HepG2 (cell line): ENCODE measurements at regions not wholly inside any gene's neighbourhood (a gene's known extent, or its start where the extent isn't known, plus 50 kb on each side); places are given as distances from the start of the nearest gene placed in this dataset.

Experiments used
- ATAC-seq: fragments of 200-7000 bp; cut with Tn5 transposase; 3 replicates; pipeline ENCODE4 v1.9.1; 2020; ENCODE audit warnings: mild to moderate bottlenecking, moderate library complexity
- BruUV-seq: library from RNA; stranded (reverse); fragments of 400-500 nt; replicated peaks from 2 replicates; lab custom pipeline; 2021; lab: Mats Ljungman, UMichigan
- CTCF ChIA-PET: fragments of 300-600 bp; formaldehyde crosslinking; extraction: SDS; loops from one replicate; lab custom pipeline; 2021; ENCODE audit warnings: low total read pairs, inconsistent platforms, low intra/inter-chr PET ratio; lab: Yijun Ruan, JAX
- POLR2A ChIA-PET: fragments of 350-600 bp; sonication (Branson Sonifier 250); formaldehyde crosslinking; loops from one replicate; lab custom pipeline; 2020; ENCODE audit warnings: antibody characterized with exemption, inconsistent platforms; lab: Yijun Ruan, JAX
- DNase-seq: peaks from one replicate; pipeline ENCODE4 v3.0.0-alpha.2; 2015; ENCODE audit warnings: low spot score
- FAIRE-seq: peaks from 3 replicates; lab custom pipeline; 2011; peaks lifted over from hg19 to GRCh38; lab: Jason Lieb, UNC
- H2AFZ ChIP-seq: one replicate; pipeline ENCODE4 v1.6.1; 2011; ENCODE audit warnings: low read length, inconsistent platforms
- H3K27ac ChIP-seq: fragments of 300-600 bp; 3 replicates; pipeline ENCODE4 v1.8.0; 2011; ENCODE audit warnings: mixed run types, mild to moderate bottlenecking, mixed read lengths, low read length, inconsistent platforms; ENCODE audit not compliant: insufficient read depth; ENCODE audit errors: extremely low read length
- H3K27me3 ChIP-seq, 2 experiments: fragments of 200-600 bp in 1 of 2; 2 replicates in 1 of 2; 3 replicates in 1 of 2; pipeline versions ENCODE4 v1.6.0 to v1.8.0; 2011; ENCODE audit warnings: low read length in 2 of 2, mild to moderate bottlenecking in 2 of 2, moderate library complexity in 2 of 2, inconsistent platforms in 1 of 2; ENCODE audit not compliant: insufficient read depth in 2 of 2, control insufficient read depth in 1 of 2
- H3K36me3 ChIP-seq, 2 experiments: fragments of 200-600 bp in 1 of 2; replicated peaks in 1 of 2; 2 replicates in 1 of 2; 3 replicates in 1 of 2; pipeline versions ENCODE4 v1.5.1 to v1.8.0; 2011; ENCODE audit warnings: low read length in 2 of 2, inconsistent platforms in 1 of 2; ENCODE audit not compliant: insufficient read depth in 2 of 2, control insufficient read depth in 1 of 2
- H3K4me1 ChIP-seq: 2 replicates; pipeline ENCODE4 v1.5.1; 2012; ENCODE audit warnings: low read length, inconsistent platforms; ENCODE audit not compliant: insufficient read depth
- H3K4me2 ChIP-seq: 2 replicates; pipeline ENCODE4 v1.6.0; 2011; ENCODE audit warnings: low read depth, low read length, inconsistent platforms
- H3K4me3 ChIP-seq, 3 experiments: fragments of 200-600 bp in 1 of 3; sonication (generic), shearing (Covaris generic) in 1 of 3; replicated peaks in 1 of 3; 2 replicates each; pipeline ENCODE4 v1.5.1; 2011 to 2016; ENCODE audit warnings: low read length in 3 of 3, inconsistent platforms in 2 of 3, low read depth in 2 of 3, mild to moderate bottlenecking in 2 of 3, control low read depth in 1 of 3, mixed read lengths in 1 of 3; ENCODE audit not compliant: insufficient read depth in 1 of 3
- H3K79me2 ChIP-seq: one replicate; pipeline ENCODE4 v1.6.1; 2011; ENCODE audit warnings: low read length, inconsistent platforms; ENCODE audit not compliant: insufficient read depth
- H3K9ac ChIP-seq: 2 replicates; pipeline ENCODE4 v1.6.0; 2011; ENCODE audit warnings: mild to moderate bottlenecking, low read depth, low read length, inconsistent platforms; ENCODE audit not compliant: insufficient read depth
- H3K9me3 ChIP-seq: 2 replicates; pipeline ENCODE4 v1.5.1; 2012; ENCODE audit warnings: mild to moderate bottlenecking, low read length
- H4K20me1 ChIP-seq: 2 replicates; pipeline ENCODE4 v1.6.0; 2011; ENCODE audit warnings: inconsistent platforms, mild to moderate bottlenecking, low read length, moderate library complexity; ENCODE audit not compliant: insufficient read depth
- IRF1 ChIP-seq: sonication (generic); formaldehyde crosslinking; IDR thresholded peaks from 2 replicates; pipeline ENCODE4 v1.4.0; 2020; ENCODE audit warnings: low read depth, mild to moderate bottlenecking, missing genetic modification reagents
- NR3C1 ChIP-seq: sonication (generic); formaldehyde crosslinking; IDR thresholded peaks from 2 replicates; pipeline ENCODE4 v1.4.0; 2020; ENCODE audit warnings: missing genetic modification reagents
- ZNF230 ChIP-seq: sonication (generic); formaldehyde crosslinking; IDR thresholded peaks from 2 replicates; pipeline ENCODE4 v1.4.0; 2020; ENCODE audit warnings: mild to moderate bottlenecking, missing genetic modification reagents
- ZNF260 ChIP-seq: sonication (generic); formaldehyde crosslinking; IDR thresholded peaks from 2 replicates; pipeline ENCODE4 v1.4.0; 2020; ENCODE audit warnings: missing genetic modification reagents, low read depth, mild to moderate bottlenecking, borderline replicate concordance
- ZNF343 ChIP-seq: sonication (generic); formaldehyde crosslinking; IDR thresholded peaks from 2 replicates; pipeline ENCODE4 v1.4.0; 2020; ENCODE audit warnings: mild to moderate bottlenecking, missing genetic modification reagents
- ZNF564 ChIP-seq: sonication (generic); formaldehyde crosslinking; IDR thresholded peaks from 2 replicates; pipeline ENCODE4 v1.8.1; 2023; ENCODE audit warnings: mild to moderate bottlenecking, missing genetic modification reagents
- ZNF652 ChIP-seq: IDR thresholded peaks from 2 replicates; pipeline ENCODE4 v1.6.1; 2016; ENCODE audit warnings: low read depth, borderline replicate concordance
- WGBS: methylation state at CpG from one replicate; pipeline ENCODE4 v1.1.6; 2017; ENCODE audit warnings: low lambda C conversion rate; 5-methylcytosine and 5-hydroxymethylcytosine counted together
- in situ Hi-C: cut with HindIII; loops from 2 replicates; pipeline ENCODE4 v1.10.0; 2017; ENCODE audit warnings: low pct_unique_long_range_greater_than_20kb; ENCODE audit not compliant: extremely low pct_ligation_motif_present
- intact Hi-C: fragments of 100-400 bp; cut with micrococcal nuclease; formaldehyde crosslinking; loops from one replicate; pipeline ENCODE4 v1.10.0; 2022; ENCODE audit not compliant: unreplicated experiment
- TF ChIP-seq, protein P1 (sequence below): sonication (generic); formaldehyde crosslinking; IDR thresholded peaks from 2 replicates; pipeline ENCODE4 v1.5.0; 2020; ENCODE audit warnings: missing genetic modification reagents
- TF ChIP-seq, protein P2 (sequence below): sonication (generic); formaldehyde crosslinking; IDR thresholded peaks from 2 replicates; pipeline ENCODE4 v1.5.1; 2020; ENCODE audit warnings: mild to moderate bottlenecking, missing genetic modification reagents, moderate library complexity

DNA sequence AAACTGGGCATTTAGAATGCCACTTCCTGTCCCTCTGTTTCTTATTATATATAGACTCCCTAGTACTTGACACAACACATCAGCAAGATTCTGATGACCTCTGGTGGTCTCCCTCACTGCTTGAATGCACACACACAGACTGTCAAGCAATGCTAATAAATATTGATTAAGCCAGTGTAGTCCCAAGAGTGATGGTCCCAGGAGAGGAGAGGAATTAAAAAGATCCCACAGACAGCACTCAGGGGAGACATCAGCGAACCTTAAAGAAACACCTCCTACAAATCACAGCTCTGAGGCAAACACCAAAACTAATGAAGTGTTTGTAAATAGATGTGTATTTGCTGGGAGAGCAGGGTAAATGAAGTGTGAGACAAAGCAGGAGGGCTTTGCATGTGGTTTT, 1291.2 kb downstream of the XPNPEP1 start (continued):
- TF ChIP-seq, protein P1, sequence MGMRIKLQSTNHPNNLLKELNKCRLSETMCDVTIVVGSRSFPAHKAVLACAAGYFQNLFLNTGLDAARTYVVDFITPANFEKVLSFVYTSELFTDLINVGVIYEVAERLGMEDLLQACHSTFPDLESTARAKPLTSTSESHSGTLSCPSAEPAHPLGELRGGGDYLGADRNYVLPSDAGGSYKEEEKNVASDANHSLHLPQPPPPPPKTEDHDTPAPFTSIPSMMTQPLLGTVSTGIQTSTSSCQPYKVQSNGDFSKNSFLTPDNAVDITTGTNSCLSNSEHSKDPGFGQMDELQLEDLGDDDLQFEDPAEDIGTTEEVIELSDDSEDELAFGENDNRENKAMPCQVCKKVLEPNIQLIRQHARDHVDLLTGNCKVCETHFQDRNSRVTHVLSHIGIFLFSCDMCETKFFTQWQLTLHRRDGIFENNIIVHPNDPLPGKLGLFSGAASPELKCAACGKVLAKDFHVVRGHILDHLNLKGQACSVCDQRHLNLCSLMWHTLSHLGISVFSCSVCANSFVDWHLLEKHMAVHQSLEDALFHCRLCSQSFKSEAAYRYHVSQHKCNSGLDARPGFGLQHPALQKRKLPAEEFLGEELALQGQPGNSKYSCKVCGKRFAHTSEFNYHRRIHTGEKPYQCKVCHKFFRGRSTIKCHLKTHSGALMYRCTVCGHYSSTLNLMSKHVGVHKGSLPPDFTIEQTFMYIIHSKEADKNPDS (CRISPR knock-in tag) = no peak
- TF ChIP-seq ZNF230 (CRISPR knock-in tag) = no peak

GRCh38 chr10:108631332-108631731, 1292.0 kb downstream of the XPNPEP1 start:
- 0% methylated on average over 2 of the region's 2 CpGs for WGBS
- ATAC-seq (no peak), FAIRE-seq (no peak), DNase-seq (no peak)
- intact Hi-C loops (no loop called here), in situ Hi-C loops (no loop called here)
- no peak overlapping the region for H3K27ac ChIP-seq
- H3K4me2 ChIP-seq = no peak overlapping the region
- TF ChIP-seq ZNF260 (CRISPR knock-in tag) = no peak
- TF ChIP-seq ZNF564 (CRISPR knock-in tag) = no peak
- TF ChIP-seq ZNF343 (CRISPR knock-in tag) = no peak
- no peak for TF ChIP-seq NR3C1 (CRISPR knock-in tag)
- no peak for TF ChIP-seq IRF1 (CRISPR knock-in tag)
- no peak for TF ChIP-seq ZNF652 (CRISPR knock-in tag)
- TF ChIP-seq, protein P2, sequence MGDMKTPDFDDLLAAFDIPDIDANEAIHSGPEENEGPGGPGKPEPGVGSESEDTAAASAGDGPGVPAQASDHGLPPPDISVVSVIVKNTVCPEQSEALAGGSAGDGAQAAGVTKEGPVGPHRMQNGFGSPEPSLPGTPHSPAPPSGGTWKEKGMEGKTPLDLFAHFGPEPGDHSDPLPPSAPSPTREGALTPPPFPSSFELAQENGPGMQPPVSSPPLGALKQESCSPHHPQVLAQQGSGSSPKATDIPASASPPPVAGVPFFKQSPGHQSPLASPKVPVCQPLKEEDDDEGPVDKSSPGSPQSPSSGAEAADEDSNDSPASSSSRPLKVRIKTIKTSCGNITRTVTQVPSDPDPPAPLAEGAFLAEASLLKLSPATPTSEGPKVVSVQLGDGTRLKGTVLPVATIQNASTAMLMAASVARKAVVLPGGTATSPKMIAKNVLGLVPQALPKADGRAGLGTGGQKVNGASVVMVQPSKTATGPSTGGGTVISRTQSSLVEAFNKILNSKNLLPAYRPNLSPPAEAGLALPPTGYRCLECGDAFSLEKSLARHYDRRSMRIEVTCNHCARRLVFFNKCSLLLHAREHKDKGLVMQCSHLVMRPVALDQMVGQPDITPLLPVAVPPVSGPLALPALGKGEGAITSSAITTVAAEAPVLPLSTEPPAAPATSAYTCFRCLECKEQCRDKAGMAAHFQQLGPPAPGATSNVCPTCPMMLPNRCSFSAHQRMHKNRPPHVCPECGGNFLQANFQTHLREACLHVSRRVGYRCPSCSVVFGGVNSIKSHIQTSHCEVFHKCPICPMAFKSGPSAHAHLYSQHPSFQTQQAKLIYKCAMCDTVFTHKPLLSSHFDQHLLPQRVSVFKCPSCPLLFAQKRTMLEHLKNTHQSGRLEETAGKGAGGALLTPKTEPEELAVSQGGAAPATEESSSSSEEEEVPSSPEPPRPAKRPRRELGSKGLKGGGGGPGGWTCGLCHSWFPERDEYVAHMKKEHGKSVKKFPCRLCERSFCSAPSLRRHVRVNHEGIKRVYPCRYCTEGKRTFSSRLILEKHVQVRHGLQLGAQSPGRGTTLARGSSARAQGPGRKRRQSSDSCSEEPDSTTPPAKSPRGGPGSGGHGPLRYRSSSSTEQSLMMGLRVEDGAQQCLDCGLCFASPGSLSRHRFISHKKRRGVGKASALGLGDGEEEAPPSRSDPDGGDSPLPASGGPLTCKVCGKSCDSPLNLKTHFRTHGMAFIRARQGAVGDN (CRISPR knock-in tag) = no peak
- no peak overlapping the region for H2AFZ ChIP-seq
- no TSS peak for BruUV-seq
- H3K9me3 ChIP-seq = peaks cover 33% of the 10 kb centered on the region
- H3K4me1 ChIP-seq = no peaks in the 10 kb centered on the region
- H3K36me3 ChIP-seq = no peaks in the 10 kb centered on the region
- no peaks in the 10 kb centered on the region for H3K79me2 ChIP-seq
- no peak overlapping the region for H3K9ac ChIP-seq
- H4K20me1 ChIP-seq = no peaks in the 10 kb centered on the region
- CTCF ChIA-PET = no interaction called here
- H3K27me3 ChIP-seq = no peaks in the 10 kb centered on the region
- POLR2A ChIA-PET = no interaction called here
- H3K4me3 ChIP-seq = no peak overlapping the region
